BLaER1 (cell line): ENCODE measurements at regions not wholly inside any gene's neighbourhood (a gene's known extent, or its start where the extent isn't known, plus 50 kb on each side); places are given as distances from the start of the nearest gene placed in this dataset.
"Not testable (repeated sequence)": the region's sequence is repeated elsewhere in the genome, so short reads cannot be mapped to it uniquely, and the experiment has no call there.

ENCODE experiments used
- H3K27ac ChIP-seq: shearing (Covaris generic); formaldehyde crosslinking; 2 replicates; pipeline ENCODE4 v1.8.1; 2022
- H3K27me3 ChIP-seq: shearing (Covaris generic); formaldehyde crosslinking; 2 replicates; pipeline ENCODE4 v1.8.1; 2022
- H3K36me3 ChIP-seq: shearing (Covaris generic); formaldehyde crosslinking; 2 replicates; pipeline ENCODE4 v1.8.1; 2022
- H3K4me1 ChIP-seq: shearing (Covaris generic); formaldehyde crosslinking; 2 replicates; pipeline ENCODE4 v1.8.1; 2022
- H3K4me2 ChIP-seq: shearing (Covaris generic); formaldehyde crosslinking; 2 replicates; pipeline ENCODE4 v1.8.1; 2022
- H3K4me3 ChIP-seq: shearing (Covaris generic); formaldehyde crosslinking; 2 replicates; pipeline ENCODE4 v1.8.1; 2022
- H3K9ac ChIP-seq: shearing (Covaris generic); formaldehyde crosslinking; 2 replicates; pipeline ENCODE4 v1.8.1; 2022
- H3K9me3 ChIP-seq: shearing (Covaris generic); formaldehyde crosslinking; 2 replicates; pipeline ENCODE4 v1.8.1; 2022
- H4K20me1 ChIP-seq: shearing (Covaris generic); formaldehyde crosslinking; 2 replicates; pipeline ENCODE4 v1.8.1; 2022
- Cebpa-rat ChIP-seq: shearing (Covaris generic); IDR thresholded peaks from 2 replicates; pipeline ENCODE4 v1.8.1; 2022

- Histone ChIP-seq H3K27ac (no peak overlapping the region), H4K20me1 (peaks cover 10% of the 10 kb centered on the region; the same call in 1 of the 2 replicates), H3K4me1 (peaks cover 20% of the 10 kb centered on the region; the same call in 1 of the 2 replicates), H3K27me3 (no peaks in the 10 kb centered on the region), H3K9ac (no peak overlapping the region), H3K9me3 (peaks cover 5% of the 10 kb centered on the region), H3K4me3 (no peak overlapping the region), H3K4me2 (no peak overlapping the region; the same call in 1 of the 2 replicates), H3K36me3 (no peaks in the 10 kb centered on the region)
- TF ChIP-seq Cebpa-rat = no peak
Observed at GRCh38 chr5:60505373-60506171, 194.4 kb downstream of the DEPDC1B start.

DNA sequence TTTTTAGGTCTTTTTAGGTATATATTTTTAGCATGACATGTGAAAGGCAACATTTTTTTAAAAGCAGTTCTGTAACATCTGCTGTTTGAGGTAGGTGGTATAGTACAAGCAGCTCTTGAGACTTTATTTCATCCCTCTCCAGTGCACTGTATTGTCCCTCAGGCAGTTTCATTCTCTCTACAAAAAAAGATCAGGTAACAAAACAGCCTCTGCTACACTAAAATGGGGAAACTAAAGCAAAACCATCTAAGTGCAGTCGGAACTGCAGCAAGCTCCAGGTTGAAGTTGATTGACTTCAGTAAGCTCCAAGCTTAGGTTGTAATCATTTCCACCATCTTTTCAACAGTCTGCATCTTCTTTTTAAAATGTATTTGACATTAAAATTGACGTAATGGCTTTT lies 195.6 kb downstream of the DEPDC1B start:
- peaks cover 10% of the 10 kb centered on the region; the same call in 1 of the 2 replicates for H4K20me1 ChIP-seq
- H3K27ac ChIP-seq = no peak overlapping the region
- no peak for TF ChIP-seq Cebpa-rat
- H3K4me1 ChIP-seq = peaks cover 20% of the 10 kb centered on the region; the same call in 1 of the 2 replicates
- no peak overlapping the region for H3K9ac ChIP-seq
- no peaks in the 10 kb centered on the region for H3K36me3 ChIP-seq
- no peaks in the 10 kb centered on the region for H3K27me3 ChIP-seq
- peaks cover 5% of the 10 kb centered on the region for H3K9me3 ChIP-seq
- H3K4me2 ChIP-seq = peak overlapping the region; percentile 15; the same call in 1 of the 2 replicates
- no peak overlapping the region for H3K4me3 ChIP-seq

DNA sequence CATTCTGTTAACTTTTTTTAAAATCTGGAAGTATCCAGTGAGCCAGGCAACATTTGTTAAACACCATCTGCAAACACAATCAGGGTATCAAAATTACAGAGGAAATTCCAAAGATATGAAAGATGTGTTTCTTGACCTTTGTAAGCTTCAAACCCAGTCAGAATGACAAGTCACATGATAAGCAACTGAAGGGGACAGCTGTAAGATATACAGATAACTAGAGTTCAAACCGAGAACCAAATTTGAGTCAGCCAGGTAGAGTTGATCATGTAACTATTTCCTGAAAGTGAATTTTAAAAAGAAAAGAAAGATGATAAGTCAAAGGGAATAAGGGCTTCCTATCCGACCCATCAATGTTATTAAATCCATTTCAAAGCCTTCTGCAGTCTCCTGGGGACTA lies 196.2 kb downstream of the DEPDC1B start:
- Histone ChIP-seq H3K36me3 (no peaks in the 10 kb centered on the region), H3K4me1 (peaks cover 20% of the 10 kb centered on the region; the same call in 1 of the 2 replicates), H4K20me1 (peaks cover 10% of the 10 kb centered on the region; the same call in 1 of the 2 replicates), H3K27ac (no peak overlapping the region), H3K9ac (no peak overlapping the region), H3K27me3 (no peaks in the 10 kb centered on the region), H3K4me2 (peak overlapping the region; percentile 15; the same call in 1 of the 2 replicates), H3K9me3 (peaks cover 5% of the 10 kb centered on the region), H3K4me3 (no peak overlapping the region)
- TF ChIP-seq Cebpa-rat = no peak

GRCh38 chr5:60497706-60498500 lies 202.1 kb downstream of the DEPDC1B start:
- no peak for TF ChIP-seq Cebpa-rat
- H4K20me1 ChIP-seq = no peaks in the 10 kb centered on the region
- H3K4me1 ChIP-seq = no peaks in the 10 kb centered on the region
- H3K36me3 ChIP-seq = no peaks in the 10 kb centered on the region
- peaks cover 5% of the 10 kb centered on the region for H3K9me3 ChIP-seq
- H3K27ac ChIP-seq = no peak overlapping the region
- H3K4me3 ChIP-seq = no peak overlapping the region
- H3K27me3 ChIP-seq = no peaks in the 10 kb centered on the region
- no peak overlapping the region for H3K9ac ChIP-seq
- no peak overlapping the region for H3K4me2 ChIP-seq

GRCh38 chr5:60495644-60496520 lies 204.1 kb downstream of the DEPDC1B start:
- TF ChIP-seq Cebpa-rat = no peak
- Histone ChIP-seq H3K27me3 (no peaks in the 10 kb centered on the region), H3K9me3 (peaks cover 4% of the 10 kb centered on the region; the same call in 1 of the 2 replicates), H3K9ac (no peak overlapping the region), H3K36me3 (no peaks in the 10 kb centered on the region), H3K4me2 (no peak overlapping the region), H3K27ac (no peak overlapping the region), H4K20me1 (no peaks in the 10 kb centered on the region), H3K4me1 (no peaks in the 10 kb centered on the region), H3K4me3 (no peak overlapping the region)

- H3K36me3 ChIP-seq = no peaks in the 10 kb centered on the region
- H3K9me3 ChIP-seq = peaks cover 4% of the 10 kb centered on the region; the same call in 1 of the 2 replicates
- H3K9ac ChIP-seq = no peak overlapping the region
- no peaks in the 10 kb centered on the region for H4K20me1 ChIP-seq
- no peak overlapping the region for H3K4me2 ChIP-seq
- no peaks in the 10 kb centered on the region for H3K4me1 ChIP-seq
- H3K4me3 ChIP-seq = no peak overlapping the region
- TF ChIP-seq Cebpa-rat = no peak
- H3K27ac ChIP-seq = no peak overlapping the region
- H3K27me3 ChIP-seq = no peaks in the 10 kb centered on the region
Observed at GRCh38 chr5:60494635-60495034, 205.3 kb downstream of the DEPDC1B start.

DNA sequence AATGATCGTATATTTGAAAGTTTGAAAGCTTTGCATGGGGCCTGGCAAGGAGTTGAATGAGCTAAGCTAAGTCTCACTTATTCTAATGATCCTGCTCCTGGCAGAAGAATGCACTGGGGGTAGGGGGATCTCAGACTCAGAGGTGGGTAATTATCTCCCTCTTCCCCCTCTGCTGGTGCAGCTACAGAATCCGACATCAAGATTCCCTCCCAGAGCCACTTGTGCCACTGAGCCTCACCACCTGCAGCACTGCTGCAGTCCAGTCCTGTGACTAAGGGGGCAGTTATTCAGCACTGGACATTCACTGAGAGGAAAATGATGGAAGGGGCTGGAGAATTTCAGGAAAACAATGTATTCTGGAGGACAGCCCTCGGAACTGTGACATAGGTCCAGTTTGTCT lies 205.8 kb downstream of the DEPDC1B start:
- H3K9ac ChIP-seq = no peak overlapping the region
- H3K9me3 ChIP-seq = peaks cover 4% of the 10 kb centered on the region; the same call in 1 of the 2 replicates
- H3K4me1 ChIP-seq = no peaks in the 10 kb centered on the region
- no peak overlapping the region for H3K4me2 ChIP-seq
- no peak for TF ChIP-seq Cebpa-rat
- H3K36me3 ChIP-seq = no peaks in the 10 kb centered on the region
- H3K4me3 ChIP-seq = no peak overlapping the region
- H3K27me3 ChIP-seq = no peaks in the 10 kb centered on the region
- no peak overlapping the region for H3K27ac ChIP-seq
- H4K20me1 ChIP-seq = no peaks in the 10 kb centered on the region

DNA sequence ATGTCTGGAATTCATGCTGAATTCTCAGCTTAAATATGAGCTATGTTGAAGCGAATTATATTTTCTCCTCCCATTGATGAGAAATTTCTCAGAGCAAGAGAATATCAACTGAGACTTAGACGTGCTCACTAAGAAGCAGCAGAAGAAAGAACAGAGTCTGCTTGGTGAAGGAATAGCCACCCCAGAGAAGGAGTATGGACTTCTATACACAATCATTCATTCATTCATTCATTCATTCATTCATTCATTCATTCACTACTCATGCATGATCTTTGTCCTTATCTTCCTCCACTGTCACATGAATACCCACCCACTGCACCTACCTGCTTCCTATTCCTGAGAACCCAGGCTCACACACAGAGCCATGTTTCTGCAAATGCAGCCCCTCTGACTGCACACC lies 206.6 kb downstream of the DEPDC1B start:
- H3K9me3 ChIP-seq = peaks cover 4% of the 10 kb centered on the region; the same call in 1 of the 2 replicates
- no peak overlapping the region for H3K4me2 ChIP-seq
- no peaks in the 10 kb centered on the region for H3K27me3 ChIP-seq
- H3K9ac ChIP-seq = no peak overlapping the region
- no peaks in the 10 kb centered on the region for H4K20me1 ChIP-seq
- no peak overlapping the region for H3K4me3 ChIP-seq
- no peaks in the 10 kb centered on the region for H3K4me1 ChIP-seq
- no peak overlapping the region for H3K27ac ChIP-seq
- no peaks in the 10 kb centered on the region for H3K36me3 ChIP-seq
- no peak for TF ChIP-seq Cebpa-rat

DNA sequence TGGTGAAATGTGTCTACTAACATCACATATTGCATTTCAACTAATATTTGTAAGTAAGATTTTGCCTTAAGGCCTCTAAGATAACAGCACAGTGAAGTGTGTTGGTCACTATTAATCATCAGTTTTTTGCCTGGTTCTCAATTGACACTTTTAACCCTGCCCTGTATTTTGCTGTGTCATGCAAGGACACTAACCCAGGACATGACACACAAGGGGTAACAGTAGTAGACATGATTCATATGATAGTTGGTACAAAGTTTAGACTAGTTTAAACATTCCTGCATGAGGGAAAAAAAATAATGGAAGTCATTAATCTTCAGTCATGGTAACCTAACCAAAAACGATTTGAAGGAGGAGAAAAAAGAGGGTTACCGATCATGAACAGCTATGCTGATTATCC lies 207.0 kb downstream of the DEPDC1B start:
- Histone ChIP-seq H3K4me1 (no peaks in the 10 kb centered on the region), H3K27ac (no peak overlapping the region), H3K4me2 (no peak overlapping the region), H3K27me3 (no peaks in the 10 kb centered on the region), H3K9ac (no peak overlapping the region), H3K9me3 (peaks cover 4% of the 10 kb centered on the region; the same call in 1 of the 2 replicates), H3K4me3 (no peak overlapping the region), H4K20me1 (no peaks in the 10 kb centered on the region), H3K36me3 (no peaks in the 10 kb centered on the region)
- no peak for TF ChIP-seq Cebpa-rat

GRCh38 chr5:60492358-60492757 lies 207.6 kb downstream of the DEPDC1B start:
- not testable (repeated sequence) for H3K4me1 ChIP-seq, H3K9me3 ChIP-seq, H3K9ac ChIP-seq, H3K4me3 ChIP-seq, H4K20me1 ChIP-seq, H3K4me2 ChIP-seq, H3K27me3 ChIP-seq, H3K36me3 ChIP-seq, H3K27ac ChIP-seq
